ENCODE measurements at regions not wholly inside any gene's neighbourhood (a gene's known extent, or its start where the extent isn't known, plus 50 kb on each side); places are given as distances from the start of the nearest gene placed in this dataset.

DNA sequence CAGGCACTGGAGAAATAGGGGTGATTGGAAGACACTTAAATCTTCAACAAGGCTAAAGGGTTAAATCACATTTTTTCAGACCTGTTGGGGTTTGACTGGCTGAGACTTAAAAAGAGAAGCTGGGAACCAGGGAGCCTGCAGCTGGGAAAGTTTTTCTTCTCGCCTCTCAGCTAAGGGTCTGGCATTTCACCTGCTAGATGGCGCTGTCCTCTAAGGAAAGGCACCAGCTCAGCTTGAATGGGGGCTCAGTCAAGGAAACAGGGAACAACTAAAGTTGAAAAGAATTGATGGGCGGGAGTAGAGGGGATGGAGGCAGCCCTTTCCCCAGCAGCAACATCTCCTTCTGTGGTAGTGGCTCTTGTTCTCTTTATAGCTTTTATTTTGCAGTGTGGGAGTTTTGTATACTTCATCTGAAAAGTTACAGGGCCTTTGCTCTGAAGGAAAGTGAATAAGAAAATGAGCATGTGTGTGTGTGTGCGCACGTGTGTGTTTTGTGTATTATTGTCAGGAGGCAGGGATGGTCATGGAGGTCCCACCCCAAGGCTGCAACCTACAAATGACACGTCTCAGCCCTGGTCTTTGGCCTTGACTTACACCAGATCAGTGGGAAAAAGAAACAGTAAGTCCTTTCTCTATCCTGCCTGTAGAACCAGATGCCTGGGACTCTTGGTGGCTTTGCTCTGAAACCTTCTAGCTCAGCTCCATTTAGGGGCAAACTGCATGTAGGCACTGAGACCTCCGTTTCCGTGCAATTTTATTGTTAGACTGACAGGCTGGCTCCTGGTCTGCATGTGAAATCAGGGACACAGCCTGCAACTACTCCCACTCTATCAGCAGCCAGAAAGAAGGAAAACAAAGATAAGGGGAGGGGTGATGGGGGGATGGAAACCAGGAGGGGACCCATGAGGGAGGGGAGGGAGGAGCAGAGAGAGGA, 316.2 kb upstream of the CLINT1 start:
- peak; percentile 45 for DNase-seq

GRCh38 chr5:158174026-158174425, 315.1 kb upstream of the CLINT1 start:
- DNase-seq, result no peak

- no peak for DNase-seq
These were observed 313.1 kb upstream of the CLINT1 start for GRCh38 chr5:158172005-158172404.

- no peak for DNase-seq
These were observed 311.6 kb upstream of the CLINT1 start for GRCh38 chr5:158170534-158170933.

DNA sequence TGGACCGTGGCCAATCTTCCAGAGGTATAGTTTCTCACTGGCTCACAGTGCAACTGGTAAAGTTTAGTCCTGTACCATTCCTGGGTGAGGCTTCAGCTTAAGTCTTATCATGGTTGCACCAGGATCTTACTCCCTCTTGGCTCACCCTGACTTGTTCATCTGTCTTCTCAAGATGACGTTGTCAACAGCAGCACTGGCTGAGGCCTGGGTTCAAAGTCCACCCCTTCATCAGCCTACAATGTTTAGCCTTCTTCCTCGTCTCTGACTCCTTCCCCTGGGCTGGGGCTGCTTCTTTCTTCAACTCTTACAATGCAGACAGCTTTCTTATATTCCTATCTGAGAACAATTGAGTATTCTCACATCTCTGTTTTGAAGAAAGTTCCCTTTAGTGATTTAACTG, 311.1 kb upstream of the CLINT1 start:
- DNase-seq, result no peak

GRCh38 chr5:158166424-158166823, 307.5 kb upstream of the CLINT1 start:
- DNase-seq, result no peak

DNA sequence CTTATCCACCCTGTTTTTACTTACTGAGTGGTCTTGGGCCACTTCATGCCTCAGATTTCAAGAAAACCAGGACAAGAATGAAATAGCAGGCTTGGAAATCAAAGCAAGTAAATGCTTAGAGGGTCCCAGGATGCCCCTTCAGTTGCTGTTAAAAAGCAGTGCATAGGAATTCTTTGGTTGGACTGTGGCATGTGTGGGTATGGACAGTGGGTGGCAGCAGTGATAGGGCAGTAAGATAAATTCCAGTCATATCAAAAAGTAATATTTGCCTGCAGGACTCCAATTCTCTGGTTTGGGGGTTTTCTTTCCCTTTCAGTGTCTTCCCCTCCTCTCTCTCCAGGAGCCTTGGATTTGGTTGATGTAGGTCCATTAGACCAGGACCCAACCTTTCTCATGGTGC, 306.7 kb upstream of the CLINT1 start:
- DNase-seq, result no peak

DNA sequence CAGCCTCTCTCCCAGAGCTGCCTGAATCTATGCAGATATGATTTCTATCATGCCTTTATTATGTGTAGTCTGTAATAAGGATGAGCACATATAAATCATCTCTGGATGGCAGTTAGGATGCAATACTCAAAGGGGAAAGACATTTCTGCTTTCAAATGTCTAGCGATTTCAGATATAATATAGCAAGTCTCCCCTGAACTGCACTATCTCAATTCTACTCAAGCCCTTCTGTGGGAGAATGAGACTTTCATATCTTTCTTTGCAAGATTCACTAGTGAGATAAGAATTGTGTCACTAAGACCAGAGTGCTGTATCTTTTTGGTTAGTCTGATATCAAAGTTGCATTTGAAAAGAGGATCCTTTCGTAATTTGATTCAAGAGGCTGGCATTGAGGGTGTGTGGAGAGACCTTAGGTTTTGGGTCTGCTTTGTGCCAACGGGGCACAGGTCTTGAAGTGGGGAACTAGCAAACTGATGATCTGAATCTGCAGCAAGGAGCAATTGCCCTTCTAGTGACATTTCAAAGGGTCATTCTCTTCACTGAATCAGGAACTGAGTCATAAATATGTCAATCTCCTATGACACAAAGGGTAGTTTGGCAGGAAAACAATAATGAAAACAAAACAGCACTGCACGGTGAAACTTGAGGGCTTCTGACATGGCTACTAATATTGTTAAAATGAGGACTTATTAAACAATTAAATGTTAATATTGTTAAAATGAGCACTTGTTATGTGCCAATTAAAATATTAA, 305.5 kb upstream of the CLINT1 start:
- no peak for DNase-seq

GRCh38 chr5:158163451-158164295, 304.7 kb upstream of the CLINT1 start:
- no peak for DNase-seq

DNA sequence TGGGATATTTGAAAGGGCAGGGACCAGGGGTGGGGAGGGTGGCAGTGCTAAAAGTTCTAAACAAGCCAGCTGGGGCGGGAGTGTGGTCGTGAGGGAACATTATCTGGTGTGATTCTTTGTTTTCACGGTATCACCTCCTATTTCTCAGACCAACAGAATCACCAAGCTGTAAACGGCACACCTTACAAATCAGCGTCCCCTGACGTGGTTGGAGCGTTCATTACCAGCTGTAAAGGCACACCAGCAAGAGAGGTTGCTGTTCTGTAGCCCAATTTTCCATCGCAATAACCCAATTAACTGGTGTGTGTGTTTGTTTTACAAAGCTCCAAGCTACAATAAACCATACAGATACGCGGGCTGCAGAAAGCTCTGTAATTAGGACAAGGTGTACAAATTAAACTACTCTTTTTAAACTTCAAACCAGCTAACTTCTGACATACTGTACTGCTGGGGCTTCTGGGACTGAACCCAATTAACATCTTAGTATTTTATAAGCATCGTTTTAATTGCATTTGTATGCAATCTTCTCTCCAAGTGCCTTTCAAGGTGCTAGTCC, 303.6 kb upstream of the CLINT1 start:
- DNase-seq, result no peak

DNA sequence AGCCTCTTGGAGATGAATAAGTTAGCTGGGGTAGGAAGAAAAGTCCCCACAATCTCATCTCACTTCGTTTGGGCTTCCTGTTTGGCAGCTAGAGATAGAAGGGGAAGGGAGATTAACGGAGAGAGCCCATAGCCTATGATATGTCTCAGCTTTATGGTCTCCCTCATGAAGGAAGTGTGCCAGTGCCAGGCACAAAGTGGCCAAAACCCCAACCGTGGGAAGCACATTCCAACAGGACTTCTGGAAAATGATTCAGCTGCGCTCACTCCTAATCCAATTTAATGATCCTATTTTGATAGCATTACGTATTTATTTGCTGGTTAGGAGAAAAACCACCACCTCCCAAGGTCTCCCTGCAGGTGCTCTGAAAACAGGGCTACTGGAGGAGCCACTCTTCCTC, 303.1 kb upstream of the CLINT1 start:
- DNase-seq, result no peak

GRCh38 chr5:158159621-158160020, 300.7 kb upstream of the CLINT1 start:
- DNase-seq, result no peak

GRCh38 chr5:158155811-158156505, 297.0 kb upstream of the CLINT1 start:
- DNase-seq, result no peak

DNA sequence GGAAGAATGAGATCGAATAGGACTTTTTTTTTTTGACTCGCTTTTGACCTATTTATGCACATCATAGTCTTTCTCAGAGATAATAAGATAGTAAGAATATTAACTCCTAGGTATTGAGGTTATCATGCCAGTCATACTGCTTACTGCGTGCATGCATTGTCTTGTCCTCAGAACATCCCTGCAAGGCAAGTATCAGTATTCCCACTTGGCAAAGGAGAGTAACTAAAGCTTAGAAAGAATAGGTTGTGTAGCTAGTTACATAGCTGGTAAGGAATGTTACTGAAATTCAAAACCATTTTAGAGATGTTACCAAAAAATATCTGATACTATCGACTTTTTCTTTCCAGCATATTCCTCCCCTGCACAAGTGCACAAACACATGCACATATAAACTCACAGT, 296.1 kb upstream of the CLINT1 start:
- no peak for DNase-seq

- no peak for DNase-seq
These were observed 295.5 kb upstream of the CLINT1 start for GRCh38 chr5:158154226-158155005.

DNA sequence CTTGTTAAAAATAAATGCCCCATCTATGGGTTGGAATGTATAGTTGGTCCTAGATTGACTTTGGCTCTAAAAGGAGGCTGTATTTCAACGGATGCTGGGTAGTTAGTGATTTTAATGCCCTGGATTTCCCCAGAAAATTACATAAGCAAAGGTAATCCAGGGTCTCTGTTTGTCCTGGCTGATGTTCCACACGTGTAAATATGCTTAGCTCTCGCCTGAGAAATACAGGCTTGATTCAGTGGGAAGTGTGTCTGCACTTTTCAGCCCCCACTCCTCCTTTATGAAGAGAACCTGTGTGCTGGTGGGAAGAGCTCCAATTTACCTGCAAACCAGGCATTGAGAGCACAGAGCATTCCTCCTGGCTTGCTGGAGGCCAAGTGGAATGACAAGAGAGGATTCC, 294.6 kb upstream of the CLINT1 start:
- no peak for DNase-seq

DNA sequence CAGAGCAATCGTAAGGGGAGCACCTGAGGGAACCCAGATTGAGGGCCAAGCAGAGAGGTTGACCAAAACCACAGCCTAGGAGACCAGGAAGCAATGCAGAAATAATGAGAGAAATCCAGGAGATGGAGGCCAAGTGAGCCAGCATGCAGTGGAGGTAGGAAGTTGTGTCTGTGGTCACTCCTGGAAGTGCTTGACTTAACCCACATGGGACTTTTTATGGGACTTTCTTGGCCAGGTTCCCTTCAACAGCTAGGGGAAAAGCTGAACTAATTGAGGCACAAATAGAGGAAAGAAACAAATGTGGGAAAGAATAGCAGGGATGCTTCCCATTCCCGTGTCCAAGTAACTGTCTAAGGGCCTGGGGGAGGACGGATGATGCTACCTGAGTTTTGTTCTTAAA, 293.2 kb upstream of the CLINT1 start:
- DNase-seq, result no peak

DNA sequence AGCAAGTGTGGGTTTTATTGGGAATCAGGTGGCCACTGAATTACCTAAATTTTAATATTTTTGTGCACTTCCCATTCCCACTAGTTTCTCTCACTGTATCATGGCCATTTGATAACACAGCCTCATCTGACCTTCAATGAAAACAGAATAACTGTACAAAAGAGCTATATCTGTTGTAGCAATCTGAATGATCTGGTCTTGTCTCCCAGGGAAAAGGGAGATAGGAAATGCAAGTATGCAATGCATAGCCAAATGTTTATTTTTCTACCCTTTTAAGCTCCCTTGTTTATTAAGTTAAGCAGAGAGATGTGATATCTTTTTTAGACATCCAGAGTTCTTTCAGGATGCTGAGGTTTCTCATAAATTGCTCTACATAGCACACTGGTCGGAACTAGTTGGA, 288.3 kb upstream of the CLINT1 start:
- no peak for DNase-seq

- DNase-seq, result no peak
These were observed 286.9 kb upstream of the CLINT1 start for GRCh38 chr5:158145827-158146226.

- DNase-seq, result no peak
These were observed 284.1 kb upstream of the CLINT1 start for GRCh38 chr5:158143081-158143480.

GRCh38 chr5:158142156-158142555, 283.2 kb upstream of the CLINT1 start:
- DNase-seq, result no peak
